ENCODE measurements at regions not wholly inside any gene's neighbourhood (a gene's known extent, or its start where the extent isn't known, plus 50 kb on each side); places are given as distances from the start of the nearest gene placed in this dataset.
"Not testable (repeated sequence)": the region's sequence is repeated elsewhere in the genome, so short reads cannot be mapped to it uniquely, and the experiment has no call there.

DNA sequence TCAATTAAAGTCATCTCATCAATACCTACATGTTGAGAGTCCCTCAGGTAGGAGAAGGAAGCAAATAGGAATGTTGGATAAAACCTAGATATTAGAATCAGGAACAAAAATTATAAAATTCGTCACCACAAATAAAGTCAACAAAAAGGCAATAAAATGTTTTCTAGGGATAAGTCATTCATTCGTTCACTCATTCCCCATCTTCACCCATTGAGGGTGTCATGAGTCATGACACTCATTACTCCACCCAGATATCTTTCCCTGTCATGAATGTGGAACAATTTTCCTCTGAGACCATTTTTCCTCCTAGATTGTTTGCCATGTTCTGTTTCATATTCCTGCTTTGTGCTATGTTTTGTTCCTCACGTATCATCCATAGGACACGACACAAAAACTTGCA, 50.9 kb upstream of the OLIG3 start:
- DNase-seq (ENCODE audit: low read depth, low spot score): no peak

DNA sequence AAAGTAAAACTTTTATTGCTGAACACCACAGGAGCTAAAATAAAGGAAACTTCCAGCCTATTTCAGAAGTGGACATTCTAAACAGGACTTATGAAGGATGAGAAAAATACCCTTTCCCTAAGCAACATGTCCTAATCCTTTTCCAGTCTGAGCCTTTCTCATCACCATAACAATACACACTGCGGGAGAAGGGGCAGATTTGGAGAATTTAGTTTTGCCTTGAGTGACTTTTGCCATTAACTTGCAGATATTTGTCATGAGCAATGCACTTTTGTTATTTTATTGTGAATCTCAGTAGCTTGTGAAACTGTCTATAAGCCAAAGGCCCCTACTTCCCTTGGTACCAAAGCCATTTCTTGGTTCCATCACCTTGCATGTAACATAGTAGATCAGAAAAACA, 53.0 kb upstream of the OLIG3 start:
- no peak for DNase-seq (ENCODE audit: low read depth, low spot score)

DNA sequence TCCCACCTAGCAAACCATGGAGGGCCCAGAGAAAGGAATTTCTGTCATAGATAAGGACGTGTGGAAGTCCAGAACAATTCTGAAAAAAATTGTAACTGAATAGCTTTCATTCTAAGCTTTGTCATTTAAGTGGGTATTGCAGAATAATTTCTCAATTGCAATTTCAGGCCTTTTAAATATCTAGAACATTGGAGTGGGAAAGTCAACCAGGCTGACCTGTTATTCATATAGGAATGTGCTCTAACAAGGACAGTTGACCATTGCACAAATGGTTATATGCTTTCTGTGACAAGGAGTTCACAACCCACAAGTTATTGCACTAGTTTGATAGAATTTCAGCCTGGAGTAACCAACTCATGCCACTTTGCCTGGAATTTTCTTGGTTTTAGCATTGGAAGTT, 53.4 kb upstream of the OLIG3 start:
- DNase-seq (ENCODE audit: low read depth, low spot score): no peak

DNA sequence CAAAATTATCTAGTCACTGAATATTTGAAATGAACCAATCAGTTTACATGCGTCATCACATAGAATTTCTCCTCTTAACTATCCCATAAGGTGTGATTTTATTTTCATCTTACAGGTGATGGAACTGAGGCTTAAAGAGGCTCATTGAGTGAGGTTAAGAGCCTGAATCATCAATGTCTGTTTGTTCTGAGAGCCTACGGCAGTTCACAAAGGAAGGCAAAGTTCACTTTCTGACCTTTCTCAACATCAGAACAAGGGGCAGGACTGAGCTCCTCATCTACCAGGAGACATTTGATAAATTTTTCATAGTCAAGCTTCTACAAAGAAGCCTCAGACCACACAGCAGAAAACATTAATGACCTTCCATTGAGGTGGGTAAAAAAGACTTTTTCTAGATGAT, 54.9 kb upstream of the OLIG3 start:
- no peak for DNase-seq (ENCODE audit: low read depth, low spot score)

DNA sequence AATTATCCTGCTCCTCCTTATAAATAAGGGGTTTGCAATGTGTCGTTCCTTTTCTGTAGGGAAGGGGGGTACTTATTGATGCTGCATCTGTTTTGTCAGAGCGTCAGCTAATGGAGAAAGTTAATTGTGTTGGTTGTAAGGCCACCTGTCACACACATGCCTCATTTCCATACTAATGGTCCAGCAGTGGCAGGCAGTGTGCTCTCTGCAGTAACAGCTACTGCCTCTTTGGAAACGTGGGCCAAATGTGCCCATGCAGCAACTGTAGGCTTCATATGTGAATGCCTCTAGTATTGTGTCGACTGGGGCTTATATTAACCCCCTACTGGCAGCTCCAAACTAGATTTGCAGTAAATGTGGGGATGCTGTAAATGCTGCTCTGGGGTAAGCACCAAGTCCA, 56.3 kb upstream of the OLIG3 start:
- DNase-seq (ENCODE audit: low read depth, low spot score): no peak

DNA sequence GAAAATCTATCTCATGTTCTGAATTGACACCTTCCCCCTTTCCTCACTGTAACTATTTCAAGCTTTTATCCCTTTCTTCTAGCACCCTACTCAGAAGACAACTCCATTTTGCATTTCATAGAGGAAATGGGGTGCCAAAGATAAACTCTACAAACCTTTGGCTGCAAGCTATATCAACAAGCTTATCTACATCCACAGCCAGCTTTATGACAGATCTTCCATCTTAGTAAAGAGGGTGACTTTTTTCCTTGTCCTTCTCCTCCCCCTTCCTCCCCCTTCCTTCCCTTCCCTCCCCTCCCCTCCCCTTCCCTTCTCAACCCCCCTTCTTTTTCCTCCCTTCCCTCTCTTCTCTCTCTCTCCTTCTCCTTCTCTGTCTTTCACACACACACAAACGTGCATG, 58.0 kb upstream of the OLIG3 start:
- no peak for DNase-seq (ENCODE audit: low read depth, low spot score)

DNA sequence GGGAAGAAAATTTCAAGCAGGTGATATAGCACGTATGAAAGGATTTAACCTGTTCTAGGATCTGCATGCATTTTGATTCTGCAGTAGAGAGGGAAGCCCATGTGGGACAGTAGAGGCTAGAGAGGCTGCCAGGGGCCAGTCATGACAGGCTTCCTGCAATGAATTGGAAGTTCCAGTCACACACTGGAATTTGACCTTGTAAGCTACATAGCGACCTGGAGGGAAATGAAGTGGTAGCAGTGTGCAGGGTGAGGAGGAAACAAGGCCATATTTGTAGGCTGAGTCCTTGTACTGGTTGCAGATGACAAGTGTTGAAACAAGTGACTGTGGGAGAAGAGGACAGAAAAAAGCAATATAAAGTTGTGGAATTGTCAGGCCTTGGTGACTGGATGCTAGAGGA, 58.6 kb upstream of the OLIG3 start:
- DNase-seq (ENCODE audit: low read depth, low spot score): no peak

DNA sequence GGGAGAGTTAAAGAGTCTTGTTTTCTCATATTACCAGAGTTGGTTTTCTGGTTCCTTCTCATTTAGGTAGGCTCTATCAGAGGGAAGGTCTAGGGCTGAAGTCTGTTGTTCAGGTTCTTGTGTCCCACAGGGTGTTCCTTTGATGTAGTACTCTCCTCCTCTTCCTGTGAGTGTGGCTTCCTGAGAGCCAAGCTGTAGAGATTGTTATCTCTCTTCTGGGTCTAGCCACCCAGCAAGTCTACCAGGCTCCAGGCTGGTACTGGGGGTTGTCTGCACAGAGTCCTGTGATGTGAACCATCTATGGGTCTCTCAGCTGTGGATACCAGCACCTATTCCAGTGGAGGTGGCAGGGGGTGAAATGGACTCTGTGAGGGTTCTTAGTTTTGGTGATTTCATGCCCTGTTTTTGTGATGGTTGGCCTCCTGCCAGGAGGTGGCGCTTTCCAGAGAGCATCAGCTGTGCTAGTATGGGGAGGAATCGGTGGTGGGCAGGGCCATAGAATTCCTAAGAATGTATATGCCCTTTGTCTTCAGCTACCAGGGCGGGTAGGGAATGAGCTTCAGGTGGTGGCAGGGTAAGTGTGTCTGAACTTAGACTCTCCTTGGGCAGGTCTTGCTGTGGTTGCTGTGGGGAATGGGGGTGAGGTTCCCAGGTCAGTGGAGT, 65.5 kb upstream of the OLIG3 start:
- DNase-seq (ENCODE audit: low read depth, low spot score): not testable (repeated sequence)

DNA sequence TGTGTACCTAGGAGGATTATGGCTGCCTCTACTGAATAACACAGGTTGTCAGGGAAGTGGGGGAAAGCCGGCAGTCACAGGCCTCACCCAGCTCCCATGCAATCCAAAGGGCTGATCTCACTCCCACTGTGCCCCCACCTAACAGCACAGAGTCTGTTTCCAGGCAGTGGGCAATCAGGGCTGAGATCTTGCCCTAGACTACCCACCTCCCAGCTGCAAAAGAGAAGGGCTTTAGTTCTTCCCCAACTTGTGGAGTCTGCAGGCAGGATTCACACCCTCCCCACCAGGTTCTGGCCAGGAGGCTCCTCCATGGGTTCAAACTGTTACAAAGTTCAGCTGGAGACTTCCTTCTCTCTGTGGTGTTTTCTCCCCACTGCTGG, 66.0 kb upstream of the OLIG3 start:
- no peak for DNase-seq (ENCODE audit: low read depth, low spot score)

DNA sequence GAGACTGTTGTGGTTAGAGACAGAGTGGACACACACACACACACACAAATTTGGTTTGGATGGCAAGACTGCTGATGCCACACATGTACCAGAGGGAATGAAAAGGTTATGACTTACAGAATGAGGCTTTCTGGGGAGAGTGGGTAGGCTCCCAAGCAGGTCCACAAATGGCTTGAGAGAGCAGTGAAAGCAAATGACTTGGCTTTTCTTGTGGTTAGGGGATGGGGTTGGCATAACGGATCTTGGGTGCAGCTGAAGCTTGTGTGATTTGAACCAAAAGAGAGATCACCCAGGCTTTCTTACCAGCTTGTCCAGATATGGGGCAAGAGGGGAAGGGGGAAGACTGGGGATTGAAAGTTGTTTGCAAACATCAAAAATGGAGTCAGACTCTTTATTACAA, 73.9 kb upstream of the OLIG3 start:
- no peak for DNase-seq (ENCODE audit: low read depth, low spot score)

DNA sequence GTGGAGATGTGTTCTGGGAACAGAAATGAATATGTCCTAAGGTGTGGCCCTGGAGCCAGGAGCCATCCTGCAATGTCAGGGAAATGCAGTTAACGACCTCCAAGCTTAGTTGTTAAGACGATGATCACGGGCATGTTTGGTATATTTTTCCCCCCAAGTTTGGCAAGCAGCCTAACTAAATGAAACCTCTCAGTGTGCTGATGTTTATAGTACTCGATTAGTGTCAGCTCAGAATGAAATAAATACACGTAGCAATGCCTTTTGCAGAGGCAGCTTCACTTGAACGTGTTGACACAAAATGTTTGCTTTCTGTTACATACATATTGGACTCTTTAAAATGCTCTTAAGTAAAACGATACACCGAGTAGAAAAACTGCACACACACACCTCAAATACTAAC, 76.2 kb upstream of the OLIG3 start:
- no peak for DNase-seq (ENCODE audit: low read depth, low spot score)

DNA sequence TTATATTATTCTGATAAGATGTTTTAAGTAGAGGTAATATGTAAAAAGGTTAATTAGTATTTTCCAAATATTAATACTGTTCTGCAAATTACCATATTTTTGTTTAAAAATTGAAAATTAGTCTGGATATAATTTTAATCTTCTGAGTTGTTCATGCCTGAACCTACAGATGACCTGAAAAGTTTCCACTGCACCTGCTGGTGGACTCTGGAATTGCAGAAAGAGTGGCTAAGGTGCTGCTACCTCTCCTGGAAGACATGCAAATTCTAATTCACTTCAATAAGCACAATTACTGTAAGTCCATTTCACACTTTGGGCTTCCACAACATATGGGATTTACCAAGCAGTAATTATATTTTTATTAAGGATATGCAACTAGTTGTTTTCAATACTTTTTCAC, 77.7 kb upstream of the OLIG3 start:
- no peak for DNase-seq (ENCODE audit: low read depth, low spot score)

DNA sequence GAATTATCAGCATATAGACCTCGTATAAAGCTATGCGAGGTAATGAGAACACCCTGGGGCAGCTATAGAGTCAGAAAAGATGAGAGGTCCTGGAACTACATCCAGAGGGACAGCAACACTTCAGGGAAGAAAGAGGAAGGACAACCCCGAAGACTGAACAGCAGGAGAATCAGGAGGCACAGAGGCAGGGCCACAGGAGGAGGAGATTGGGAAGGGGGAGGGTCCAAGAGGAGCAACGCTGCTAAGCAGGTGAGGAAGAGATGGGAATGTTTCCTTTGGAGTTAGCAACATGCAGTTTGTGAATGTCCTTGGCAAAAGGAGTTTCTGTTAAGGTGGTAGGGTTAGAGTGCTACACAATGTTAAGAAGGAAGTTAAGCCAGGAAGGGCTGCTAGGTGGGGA, 79.5 kb upstream of the OLIG3 start:
- DNase-seq (ENCODE audit: low read depth, low spot score): no peak

DNA sequence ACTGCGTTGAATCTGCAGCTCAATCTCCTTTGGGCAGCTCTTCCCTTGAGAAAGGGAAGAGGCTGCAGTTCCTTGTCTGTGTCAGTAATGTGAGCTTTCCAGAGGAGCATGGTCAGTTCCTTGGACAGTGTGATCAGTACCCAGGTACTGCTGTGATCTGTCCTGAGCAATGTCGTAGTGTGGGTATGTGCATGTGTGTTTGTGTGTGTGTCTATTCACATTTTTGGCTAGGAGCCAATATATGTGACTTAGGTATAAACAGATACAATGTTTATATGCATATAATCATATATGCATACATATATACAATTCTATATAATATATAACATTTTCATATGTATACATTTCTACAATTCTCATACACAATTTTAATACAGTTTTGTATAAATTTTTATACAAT, 85.4 kb upstream of the OLIG3 start:
- no peak for DNase-seq (ENCODE audit: low read depth, low spot score)

DNA sequence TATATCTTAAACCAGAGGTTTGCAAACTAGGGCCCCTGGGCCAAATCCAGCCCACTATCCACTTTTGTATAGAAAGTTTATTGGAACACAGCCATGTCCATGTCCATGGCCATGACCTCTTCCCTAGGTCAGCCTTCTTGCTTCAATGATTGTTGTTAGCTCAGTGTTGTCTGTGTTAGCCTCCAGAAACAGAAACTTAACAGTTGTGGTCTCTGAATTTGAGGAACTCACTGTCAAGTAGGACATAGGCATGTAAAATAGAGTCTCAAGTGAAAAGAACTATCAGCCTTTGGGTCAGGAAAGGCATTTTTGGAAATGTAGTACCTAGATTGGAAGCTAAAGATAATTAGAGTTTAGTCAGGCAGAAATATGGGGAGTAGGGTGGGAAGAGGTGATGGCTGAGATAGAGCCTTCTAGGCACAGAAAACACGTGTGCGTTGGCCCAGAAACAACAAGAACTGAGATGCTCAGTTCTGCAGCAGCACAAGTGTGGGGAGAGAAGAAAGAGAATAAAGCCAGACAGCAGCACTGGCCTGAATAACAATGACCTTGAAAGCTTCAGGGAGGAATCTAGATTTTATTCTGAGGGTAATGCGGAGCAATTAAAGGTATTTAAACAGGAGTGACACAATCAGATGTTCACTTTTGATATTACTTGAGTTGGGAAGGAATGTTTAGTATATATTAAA, 87.0 kb upstream of the OLIG3 start:
- DNase-seq (ENCODE audit: low read depth, low spot score): no peak

DNA sequence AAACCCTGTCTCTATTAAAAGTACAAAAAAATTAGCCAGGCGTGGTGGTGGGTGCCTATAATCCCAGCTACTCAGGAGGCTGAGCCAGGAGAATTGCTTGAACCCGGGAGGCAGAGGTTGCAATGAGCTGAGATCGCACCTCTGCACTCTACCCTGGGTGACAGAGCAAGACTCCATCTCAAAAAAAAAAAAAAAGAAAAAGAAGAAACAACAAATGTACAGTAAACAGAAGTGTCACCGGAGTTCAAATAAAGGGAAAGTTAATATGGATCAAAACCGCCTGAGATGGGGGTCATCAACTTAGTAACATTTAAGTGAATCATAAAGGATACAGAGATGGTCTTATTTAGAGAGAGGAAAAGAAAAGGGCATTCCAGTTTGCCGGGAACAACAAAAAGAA, 89.3 kb upstream of the OLIG3 start:
- DNase-seq (ENCODE audit: low read depth, low spot score): not testable (repeated sequence)

DNA sequence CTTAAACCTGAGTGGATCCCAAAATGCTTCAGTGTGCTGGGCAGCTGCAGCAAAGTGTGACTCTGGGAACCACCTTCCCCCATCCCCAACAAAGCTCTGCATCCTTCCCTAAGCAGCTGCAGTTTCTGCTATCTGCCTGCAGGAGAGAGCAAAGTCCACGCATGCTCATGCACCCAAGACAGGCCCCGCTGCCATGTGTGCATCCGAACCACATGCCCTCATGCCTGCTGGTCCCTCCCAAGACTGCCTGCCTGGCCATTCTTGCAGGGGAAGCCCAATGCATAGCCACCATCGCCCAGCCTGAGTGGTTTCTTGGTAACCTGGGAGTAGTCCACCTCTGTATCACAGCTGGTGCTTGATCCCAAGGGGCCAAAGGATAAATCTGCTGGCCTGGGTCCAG, 94.3 kb upstream of the OLIG3 start:
- no peak for DNase-seq (ENCODE audit: low read depth, low spot score)

DNA sequence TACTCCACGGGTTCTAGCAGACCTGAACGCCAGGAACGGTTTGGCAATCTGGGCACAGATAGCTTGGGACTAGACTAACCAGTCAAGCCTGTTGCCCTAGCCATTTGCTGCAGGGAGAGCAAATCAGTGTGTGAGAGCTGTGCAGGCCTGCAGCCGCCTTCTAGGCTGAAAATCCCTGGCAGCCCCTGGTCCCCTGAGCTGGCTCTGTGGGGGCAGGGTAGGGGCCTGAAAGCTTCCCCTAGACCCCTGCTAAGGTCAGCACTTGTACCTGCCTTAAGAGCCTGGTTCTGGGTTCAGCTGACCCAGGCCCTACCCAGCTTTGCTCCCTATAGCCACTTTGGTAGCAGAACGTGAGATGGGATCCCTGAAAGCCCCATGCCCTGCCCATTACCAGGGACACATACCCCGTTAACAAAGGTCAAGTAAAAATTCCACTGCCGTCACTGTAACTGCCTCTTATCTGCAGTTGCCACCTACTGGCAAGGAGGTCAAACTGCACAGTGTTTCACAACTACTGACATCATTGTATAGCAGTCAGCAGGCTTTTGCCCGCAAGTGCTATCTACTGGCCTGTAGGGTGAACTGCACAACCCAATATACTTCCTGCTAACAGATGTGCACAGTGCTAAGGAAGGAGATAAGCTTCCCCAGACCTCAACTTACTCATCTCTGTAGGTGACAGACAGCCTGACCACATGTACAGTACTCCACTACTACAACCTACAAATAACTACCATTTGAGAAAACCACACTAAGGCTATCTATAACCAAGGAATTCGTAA, 95.1 kb upstream of the OLIG3 start:
- no peak for DNase-seq (ENCODE audit: low read depth, low spot score)

DNA sequence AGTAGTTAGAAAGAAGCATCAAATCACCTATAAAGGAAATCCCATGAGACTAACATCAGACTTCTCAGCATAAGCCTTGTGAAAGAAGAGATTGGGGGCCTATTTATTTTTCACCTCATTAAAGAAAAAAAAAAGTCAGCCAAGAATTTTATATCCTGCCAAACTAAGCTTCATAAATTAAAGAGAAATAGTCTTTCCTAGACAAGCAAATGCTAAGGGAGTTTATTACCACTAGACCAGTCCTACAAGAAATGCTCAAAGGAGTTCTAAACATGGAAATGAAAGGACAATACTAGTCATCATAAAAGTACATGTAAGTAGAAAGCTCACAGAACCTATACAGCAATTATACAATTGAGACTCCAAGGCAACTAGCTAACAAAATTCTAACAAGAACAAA, 96.5 kb upstream of the OLIG3 start:
- no peak for DNase-seq (ENCODE audit: low read depth, low spot score)

DNA sequence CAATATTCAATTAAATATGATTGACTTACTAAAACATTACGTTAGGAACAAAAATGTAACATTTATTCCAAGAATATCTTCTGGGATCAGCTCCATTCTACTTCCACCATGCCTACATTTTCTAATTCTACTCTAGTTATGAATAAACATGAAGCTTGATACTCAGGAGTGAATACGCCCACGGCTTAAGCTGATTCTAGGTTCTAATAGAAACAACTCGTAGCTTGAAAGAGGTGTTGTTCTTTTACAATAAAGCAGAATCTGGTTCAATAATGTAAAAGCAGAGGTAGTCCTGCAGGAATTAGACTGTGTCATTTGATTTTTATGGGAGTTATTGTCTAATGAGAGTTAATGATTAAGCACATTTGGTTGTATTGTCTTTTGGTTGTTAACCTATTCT, 107.3 kb upstream of the OLIG3 start:
- no peak for DNase-seq (ENCODE audit: low read depth, low spot score)

DNA sequence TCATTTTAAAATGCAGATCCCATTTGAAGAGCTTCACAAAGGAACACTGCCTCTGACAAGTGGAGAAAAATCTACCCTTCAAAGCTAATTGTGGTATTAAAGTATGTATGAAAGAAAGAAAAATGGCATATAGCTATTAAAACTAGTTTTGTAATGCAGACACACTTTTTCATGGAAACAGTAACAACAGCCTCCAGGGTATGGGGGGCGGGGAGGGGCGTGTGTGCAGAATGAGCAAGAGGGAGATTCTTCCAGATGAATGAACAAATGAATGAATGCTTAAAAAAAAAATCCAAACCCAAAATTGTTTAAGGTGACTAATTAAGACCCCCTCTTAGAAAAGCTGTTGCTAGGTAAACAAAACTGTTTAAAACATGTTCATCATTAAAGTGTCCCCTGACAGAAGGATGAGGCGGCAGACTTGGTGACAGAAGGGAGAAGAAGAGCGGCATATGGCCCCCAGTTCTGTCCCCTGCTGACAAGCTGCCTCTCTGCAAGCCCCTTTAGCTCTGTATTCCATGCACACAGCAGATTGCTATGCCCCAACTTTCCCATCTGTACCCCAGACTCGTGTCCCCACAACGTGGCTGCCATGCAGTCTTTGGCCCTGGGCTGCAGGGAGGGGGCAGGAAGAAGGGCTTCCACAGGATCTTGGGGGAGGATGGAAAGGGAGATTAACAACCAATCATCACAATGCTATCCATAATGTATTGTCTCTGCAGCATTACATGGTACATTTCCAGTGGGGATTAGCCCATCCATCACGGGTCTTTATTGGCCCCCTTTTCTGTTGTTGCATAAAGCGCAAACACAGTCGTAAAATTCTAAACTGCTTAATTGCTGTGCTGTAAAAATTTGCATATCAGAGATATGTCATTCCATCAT, 108.4 kb upstream of the OLIG3 start:
- no peak for DNase-seq (ENCODE audit: low read depth, low spot score)

DNA sequence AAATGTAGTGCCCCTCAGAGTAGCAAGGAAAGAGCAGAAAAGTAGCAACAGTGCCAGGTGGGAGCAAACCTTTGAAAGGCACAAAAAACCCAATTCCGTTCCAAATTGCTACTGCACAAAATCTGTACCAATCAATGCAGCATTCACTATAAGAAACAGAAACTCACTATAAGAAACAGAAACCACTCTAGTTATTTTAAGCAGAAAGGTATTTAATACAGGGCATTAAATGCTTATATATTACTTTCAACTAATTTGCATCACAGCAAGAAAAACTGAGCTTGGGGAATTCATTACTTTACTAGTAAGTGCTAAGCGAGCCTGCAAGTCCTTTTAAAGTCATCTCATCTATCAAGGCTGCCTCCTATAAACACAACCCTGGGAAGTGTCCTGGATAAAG, 116.5 kb upstream of the OLIG3 start:
- DNase-seq (ENCODE audit: low read depth, low spot score): no peak

Data from brain pericyte (primary cell).